Stimulated activated naive B cell treated with anti-CD40 and anti-IgM and Interleukin-4, amounts not matched to agents 10 μg/mL and 1 μg/mL and 100 μg/mL, for 72 hours (primary cell): ENCODE measurements at regions not wholly inside any gene's neighbourhood (a gene's known extent, or its start where the extent isn't known, plus 50 kb on each side); places are given as distances from the start of the nearest gene placed in this dataset.

Experiments
- ATAC-seq, 2 donors: fragments of 150-1000 bp; cut with Tn5 transposase; replicated peaks; 2 replicates each; pipeline ENCODE4 v1.10.0; 2021; ENCODE audit warnings: moderate library complexity in 1 of 2
- DNase-seq: peaks from one replicate; pipeline ENCODE4 v3.0.0; 2021
- H3K27ac Mint-ChIP-seq: one replicate; pipeline ENCODE4 v1.8.0; 2022; ENCODE audit warnings: mild to moderate bottlenecking, mixed read lengths
- H3K27me3 Mint-ChIP-seq, 2 donors: one replicate each; pipeline ENCODE4 v1.8.0; 2022; ENCODE audit warnings: mixed read lengths in 2 of 2
- H3K36me3 Mint-ChIP-seq, 2 donors: one replicate each; pipeline ENCODE4 v1.8.0; 2022; ENCODE audit warnings: mixed read lengths in 2 of 2, mild to moderate bottlenecking in 1 of 2
- H3K4me1 Mint-ChIP-seq, 2 donors: one replicate each; pipeline ENCODE4 v1.8.0; 2022; ENCODE audit warnings: mixed read lengths in 2 of 2, mild to moderate bottlenecking in 1 of 2
- H3K4me3 Mint-ChIP-seq, 2 donors: one replicate each; pipeline ENCODE4 v1.8.0; 2022; ENCODE audit warnings: mild to moderate bottlenecking in 2 of 2, mixed read lengths in 2 of 2, moderate library complexity in 1 of 2
- H3K9me3 Mint-ChIP-seq, 2 donors: one replicate each; pipeline ENCODE4 v1.8.0; 2022; ENCODE audit warnings: mixed read lengths in 2 of 2, mild to moderate bottlenecking in 1 of 2

- Mint-ChIP-seq H3K4me3 (no peak overlapping the region), H3K4me1 (no peaks in the 10 kb centered on the region), H3K9me3 (peaks cover 11 to 17% of the 10 kb centered on the region in 2 donors), H3K36me3 (no peaks in the 10 kb centered on the region), H3K27ac (no peak overlapping the region), H3K27me3 (no peaks in the 10 kb centered on the region)
- ATAC-seq: no peak
- no peak for DNase-seq
Observed at GRCh38 chr1:2874607-2875480, 73.4 kb upstream of the TTC34 start.

- H3K4me3 Mint-ChIP-seq: no peak overlapping the region
- H3K4me1 Mint-ChIP-seq: no peaks in the 10 kb centered on the region
- no peaks in the 10 kb centered on the region for H3K36me3 Mint-ChIP-seq
- no peak overlapping the region for H3K27ac Mint-ChIP-seq
- no peaks in the 10 kb centered on the region for H3K27me3 Mint-ChIP-seq
- DNase-seq: no peak
- H3K9me3 Mint-ChIP-seq: peaks cover 5 to 12% of the 10 kb centered on the region in 2 donors
- ATAC-seq: no peak
Observed at GRCh38 chr1:2875707-2876561, 74.4 kb upstream of the TTC34 start.

GRCh38 chr1:2876846-2877245 lies 75.4 kb upstream of the TTC34 start:
- peaks cover 4 to 6% of the 10 kb centered on the region in 2 donors for H3K9me3 Mint-ChIP-seq
- H3K4me3 Mint-ChIP-seq: no peak overlapping the region
- no peaks in the 10 kb centered on the region for H3K27me3 Mint-ChIP-seq
- no peak for DNase-seq
- no peaks in the 10 kb centered on the region for H3K4me1 Mint-ChIP-seq
- H3K36me3 Mint-ChIP-seq: no peaks in the 10 kb centered on the region
- no peak for ATAC-seq
- no peak overlapping the region for H3K27ac Mint-ChIP-seq

- Mint-ChIP-seq H3K4me1 (no peaks in the 10 kb centered on the region), H3K36me3 (no peaks in the 10 kb centered on the region), H3K27ac (no peak overlapping the region), H3K9me3 (peaks cover 0 to under 1% of the 10 kb centered on the region in 2 donors), H3K4me3 (no peak overlapping the region), H3K27me3 (no peaks in the 10 kb centered on the region)
- no peak for ATAC-seq
- no peak for DNase-seq
Observed at GRCh38 chr1:2877391-2877790, 75.9 kb upstream of the TTC34 start.

GRCh38 chr1:2878591-2878990 lies 77.1 kb upstream of the TTC34 start:
- Mint-ChIP-seq H3K27ac (no peak overlapping the region), H3K27me3 (no peaks in the 10 kb centered on the region), H3K4me1 (no peaks in the 10 kb centered on the region), H3K4me3 (no peak overlapping the region), H3K9me3 (no peaks in the 10 kb centered on the region), H3K36me3 (no peaks in the 10 kb centered on the region)
- ATAC-seq (no peak), DNase-seq (no peak)

GRCh38 chr1:2879026-2879425 lies 77.5 kb upstream of the TTC34 start:
- Mint-ChIP-seq H3K27ac (no peak overlapping the region), H3K4me1 (no peaks in the 10 kb centered on the region), H3K36me3 (no peaks in the 10 kb centered on the region), H3K27me3 (no peaks in the 10 kb centered on the region), H3K9me3 (no peaks in the 10 kb centered on the region), H3K4me3 (no peak overlapping the region)
- DNase-seq (no peak), ATAC-seq (no peak)

- Mint-ChIP-seq H3K27ac (no peak overlapping the region), H3K36me3 (no peaks in the 10 kb centered on the region), H3K27me3 (no peaks in the 10 kb centered on the region), H3K9me3 (no peaks in the 10 kb centered on the region), H3K4me1 (no peaks in the 10 kb centered on the region), H3K4me3 (no peak overlapping the region)
- DNase-seq (no peak), ATAC-seq (no peak)
Observed at GRCh38 chr1:2879591-2879990, 78.1 kb upstream of the TTC34 start.

GRCh38 chr1:2880086-2880485 lies 78.6 kb upstream of the TTC34 start:
- Mint-ChIP-seq H3K4me3 (no peak overlapping the region), H3K4me1 (no peaks in the 10 kb centered on the region), H3K27ac (no peak overlapping the region), H3K27me3 (no peaks in the 10 kb centered on the region), H3K9me3 (no peaks in the 10 kb centered on the region), H3K36me3 (no peaks in the 10 kb centered on the region)
- ATAC-seq (no peak), DNase-seq (no peak)

- no peaks in the 10 kb centered on the region for H3K4me1 Mint-ChIP-seq
- H3K9me3 Mint-ChIP-seq: no peaks in the 10 kb centered on the region
- H3K4me3 Mint-ChIP-seq: no peak overlapping the region
- ATAC-seq: no peak
- no peak overlapping the region for H3K27ac Mint-ChIP-seq
- H3K27me3 Mint-ChIP-seq: peaks cover 0 to 3% of the 10 kb centered on the region in 2 donors
- no peak for DNase-seq
- H3K36me3 Mint-ChIP-seq: no peaks in the 10 kb centered on the region
Observed at GRCh38 chr1:2880812-2881295, 79.4 kb upstream of the TTC34 start.

GRCh38 chr1:2881556-2881955 lies 80.1 kb upstream of the TTC34 start:
- DNase-seq (no peak), ATAC-seq (no peak)
- Mint-ChIP-seq H3K27ac (no peak overlapping the region), H3K4me1 (no peaks in the 10 kb centered on the region), H3K9me3 (no peaks in the 10 kb centered on the region), H3K4me3 (no peak overlapping the region), H3K36me3 (no peaks in the 10 kb centered on the region), H3K27me3 (peaks cover 0 to 6% of the 10 kb centered on the region in 2 donors)

- Mint-ChIP-seq H3K4me3 (no peak overlapping the region), H3K27me3 (peaks cover 13 to 20% of the 10 kb centered on the region in 2 donors), H3K9me3 (no peaks in the 10 kb centered on the region), H3K4me1 (peaks cover 2 to 6% of the 10 kb centered on the region in 2 donors), H3K27ac (no peak overlapping the region), H3K36me3 (no peaks in the 10 kb centered on the region)
- DNase-seq (no peak), ATAC-seq (no peak)
Observed at GRCh38 chr1:2882966-2883696, 81.6 kb upstream of the TTC34 start.

GRCh38 chr1:2885001-2885400 lies 83.5 kb upstream of the TTC34 start:
- H3K4me3 Mint-ChIP-seq: no peak overlapping the region
- no peak overlapping the region for H3K27ac Mint-ChIP-seq
- peaks cover 2 to 16% of the 10 kb centered on the region in 2 donors for H3K4me1 Mint-ChIP-seq
- no peaks in the 10 kb centered on the region for H3K9me3 Mint-ChIP-seq
- no peak for DNase-seq
- H3K36me3 Mint-ChIP-seq: no peaks in the 10 kb centered on the region
- H3K27me3 Mint-ChIP-seq: peaks cover 29 to 35% of the 10 kb centered on the region in 2 donors
- ATAC-seq: no peak

- Mint-ChIP-seq H3K4me3 (no peak overlapping the region), H3K36me3 (no peaks in the 10 kb centered on the region), H3K9me3 (no peaks in the 10 kb centered on the region), H3K27me3 (peaks cover 29 to 35% of the 10 kb centered on the region in 2 donors), H3K27ac (no peak overlapping the region), H3K4me1 (peaks cover 2 to 16% of the 10 kb centered on the region in 2 donors)
- DNase-seq (no peak), ATAC-seq (no peak)
Observed at GRCh38 chr1:2886631-2887030, 85.1 kb upstream of the TTC34 start.
